ENCODE measurements at regions not wholly inside any gene's neighbourhood (a gene's known extent, or its start where the extent isn't known, plus 50 kb on each side); places are given as distances from the start of the nearest gene placed in this dataset.

- Histone ChIP-seq H3K9me2 (replicated peaks; ENCODE audit: control insufficient read depth, low read length) (no peaks in the 10 kb centered on the region), H3K79me2 (ENCODE audit: control insufficient read depth, low read length) (no peaks in the 10 kb centered on the region), H4K20me1 (ENCODE audit: control insufficient read depth, insufficient read depth, low read depth, low read length) (no peaks in the 10 kb centered on the region), H3K4me1 (ENCODE audit: control insufficient read depth, low read length) (no peaks in the 10 kb centered on the region), H3K27ac (ENCODE audit: low read depth, low read length) (no peak overlapping the region), H3K36me3 (ENCODE audit: control insufficient read depth, low read length) (no peaks in the 10 kb centered on the region), H3K9me3 (ENCODE audit: control insufficient read depth, insufficient read depth, low read length) (no peaks in the 10 kb centered on the region; the same call in 1 of the 2 replicates), H3K27me3 (ENCODE audit: control insufficient read depth, low read length) (no peaks in the 10 kb centered on the region), H3F3A (ENCODE audit: control insufficient read depth, insufficient read depth) (no peaks in the 10 kb centered on the region), H3K4me2 (ENCODE audit: low read length) (no peak overlapping the region), H3K4me3 (ENCODE audit: low read length) (no peak overlapping the region)
- TF ChIP-seq CTCF (IDR thresholded peaks at IDR 0.05; ENCODE audit: low read depth, low read length, poor library complexity, severe bottlenecking) (no peak), EZH2phosphoT487 (IDR thresholded peaks at IDR 0.05; ENCODE audit: borderline replicate concordance, low read length) (no peak)
These were observed 138.2 kb upstream of the GAS1 start for GRCh38 chr9:87085521-87085920.

GRCh38 chr9:87086221-87086818 is 139.0 kb upstream of the GAS1 start:
- no peaks in the 10 kb centered on the region for H4K20me1 ChIP-seq (ENCODE audit: control insufficient read depth, insufficient read depth, low read depth, low read length)
- no peak for TF ChIP-seq EZH2phosphoT487 (IDR thresholded peaks at IDR 0.05; ENCODE audit: borderline replicate concordance, low read length)
- TF ChIP-seq CTCF (IDR thresholded peaks at IDR 0.05; ENCODE audit: low read depth, low read length, poor library complexity, severe bottlenecking) = no peak
- no peak overlapping the region for H3K27ac ChIP-seq (ENCODE audit: low read depth, low read length)
- H3K9me3 ChIP-seq (ENCODE audit: control insufficient read depth, insufficient read depth, low read length) = no peaks in the 10 kb centered on the region; the same call in 1 of the 2 replicates
- H3K27me3 ChIP-seq (ENCODE audit: control insufficient read depth, low read length) = no peaks in the 10 kb centered on the region
- H3K4me1 ChIP-seq (ENCODE audit: control insufficient read depth, low read length) = no peaks in the 10 kb centered on the region
- H3F3A ChIP-seq (ENCODE audit: control insufficient read depth, insufficient read depth) = no peaks in the 10 kb centered on the region
- H3K36me3 ChIP-seq (ENCODE audit: control insufficient read depth, low read length) = no peaks in the 10 kb centered on the region
- no peak overlapping the region for H3K4me2 ChIP-seq (ENCODE audit: low read length)
- H3K4me3 ChIP-seq (ENCODE audit: low read length) = no peak overlapping the region
- no peaks in the 10 kb centered on the region for H3K9me2 ChIP-seq (replicated peaks; ENCODE audit: control insufficient read depth, low read length)
- no peaks in the 10 kb centered on the region for H3K79me2 ChIP-seq (ENCODE audit: control insufficient read depth, low read length)

- no peak overlapping the region for H3K4me3 ChIP-seq (ENCODE audit: low read length)
- no peaks in the 10 kb centered on the region for H3K4me1 ChIP-seq (ENCODE audit: control insufficient read depth, low read length)
- no peaks in the 10 kb centered on the region for H3K27me3 ChIP-seq (ENCODE audit: control insufficient read depth, low read length)
- no peaks in the 10 kb centered on the region for H3K36me3 ChIP-seq (ENCODE audit: control insufficient read depth, low read length)
- no peak for TF ChIP-seq CTCF (IDR thresholded peaks at IDR 0.05; ENCODE audit: low read depth, low read length, poor library complexity, severe bottlenecking)
- TF ChIP-seq EZH2phosphoT487 (IDR thresholded peaks at IDR 0.05; ENCODE audit: borderline replicate concordance, low read length) = no peak
- H3F3A ChIP-seq (ENCODE audit: control insufficient read depth, insufficient read depth) = no peaks in the 10 kb centered on the region
- H3K4me2 ChIP-seq (ENCODE audit: low read length) = no peak overlapping the region
- no peak overlapping the region for H3K27ac ChIP-seq (ENCODE audit: low read depth, low read length)
- H3K79me2 ChIP-seq (ENCODE audit: control insufficient read depth, low read length) = no peaks in the 10 kb centered on the region
- no peaks in the 10 kb centered on the region; the same call in 1 of the 2 replicates for H3K9me3 ChIP-seq (ENCODE audit: control insufficient read depth, insufficient read depth, low read length)
- H4K20me1 ChIP-seq (ENCODE audit: control insufficient read depth, insufficient read depth, low read depth, low read length) = no peaks in the 10 kb centered on the region
- no peaks in the 10 kb centered on the region for H3K9me2 ChIP-seq (replicated peaks; ENCODE audit: control insufficient read depth, low read length)
These were observed 139.9 kb upstream of the GAS1 start for GRCh38 chr9:87087197-87087596.

Data from DOHH2 (cell line).